GM13976 (cell line): ENCODE measurements at regions not wholly inside any gene's neighbourhood (a gene's known extent, or its start where the extent isn't known, plus 50 kb on each side); places are given as distances from the start of the nearest gene placed in this dataset.
"Not testable (repeated sequence)": the region's sequence is repeated elsewhere in the genome, so short reads cannot be mapped to it uniquely, and the experiment has no call there.

Source experiments
- DNase-seq: peaks from one replicate; pipeline ENCODE4 v3.0.0; 2012; ENCODE audit warnings: low spot score
- CTCF ChIP-seq: IDR thresholded peaks from 2 replicates; pipeline ENCODE4 v1.5.1; 2012; ENCODE audit warnings: borderline replicate concordance, mild to moderate bottlenecking; ENCODE audit not compliant: insufficient read depth; ENCODE audit errors: extremely low read depth, missing control alignments, control extremely low read depth
- in situ Hi-C: fragments of 300-500 bp; cut with MboI; formaldehyde crosslinking; loops from one replicate; pipeline ENCODE4 v1.12.0; 2022; ENCODE audit warnings: low sequenced_read_pairs, mixed read lengths, inconsistent platforms; ENCODE audit not compliant: unreplicated experiment

- no peak for TF ChIP-seq CTCF
- no peak for DNase-seq
- in situ Hi-C loops: no loop called here
Measured at GRCh38 chr3:181610973-181611265, 100.8 kb upstream of the SOX2 start.

DNA sequence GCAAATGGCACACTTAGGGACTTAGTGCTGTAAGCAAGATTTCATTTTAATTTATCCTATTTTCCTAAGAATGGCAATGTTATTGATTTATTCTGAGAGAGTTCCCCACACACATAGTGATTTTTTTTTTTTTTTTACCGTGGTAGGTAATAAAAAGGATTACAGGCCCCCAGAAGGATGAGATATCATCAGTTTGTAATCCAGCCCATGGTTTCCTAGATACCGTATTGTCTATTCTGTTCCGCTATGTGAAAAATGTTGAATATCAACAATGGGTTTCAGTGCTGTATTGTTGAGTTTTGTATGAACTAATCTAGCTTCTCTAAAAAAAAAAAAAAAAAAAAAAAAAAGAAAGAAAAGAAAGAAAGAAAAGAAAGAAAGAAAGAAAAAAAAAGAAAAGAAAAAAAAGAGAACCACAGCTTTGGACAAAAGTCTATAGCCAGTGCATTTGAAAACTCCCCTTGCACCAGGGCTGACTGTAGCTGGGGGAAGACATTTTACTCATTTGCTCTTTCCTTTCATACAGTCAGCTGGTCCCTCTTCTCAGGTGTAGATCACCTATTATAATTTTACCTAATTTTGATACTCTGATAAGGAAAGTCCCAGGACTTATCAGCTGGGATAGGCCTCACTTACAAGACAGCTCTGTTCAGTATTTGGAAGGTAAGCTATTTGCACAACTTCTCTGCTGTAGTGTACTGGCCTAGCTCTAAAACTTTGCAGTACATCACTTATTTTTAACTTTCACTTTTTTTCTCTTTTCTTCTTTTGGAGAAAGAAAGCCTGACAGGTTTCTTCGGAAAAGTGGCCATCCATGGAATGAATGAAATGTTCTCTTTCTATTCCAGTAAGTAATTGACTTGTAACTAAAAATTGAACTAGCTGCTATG, 101.4 kb upstream of the SOX2 start:
- DNase-seq: no peak
- no peak for TF ChIP-seq CTCF
- in situ Hi-C loops: no loop called here

GRCh38 chr3:181609030-181609767, 102.5 kb upstream of the SOX2 start:
- no peak for TF ChIP-seq CTCF
- no peak for DNase-seq
- in situ Hi-C loops: no loop called here

- DNase-seq: no peak
- no peak for TF ChIP-seq CTCF
- in situ Hi-C loops: no loop called here
Measured at GRCh38 chr3:181604267-181604666, 107.5 kb upstream of the SOX2 start.

GRCh38 chr3:181596126-181596525, 115.6 kb upstream of the SOX2 start:
- DNase-seq: no peak
- no peak for TF ChIP-seq CTCF
- in situ Hi-C loops: no loop called here

GRCh38 chr3:181590939-181591338, 120.8 kb upstream of the SOX2 start:
- in situ Hi-C loops, DNase-seq: not testable (repeated sequence)

GRCh38 chr3:181582619-181583018, 129.1 kb upstream of the SOX2 start:
- in situ Hi-C loops: no loop called here
- no peak for TF ChIP-seq CTCF
- DNase-seq: no peak
